Esophagus squamous epithelium (tissue), 4 donors: ENCODE measurements at regions not wholly inside any gene's neighbourhood (a gene's known extent, or its start where the extent isn't known, plus 50 kb on each side); places are given as distances from the start of the nearest gene placed in this dataset.

ENCODE experiments used
- POLR2A ChIP-seq, 4 donors: fragments of 450-650 bp; IDR thresholded peaks; one replicate each; pipeline ENCODE4 v1.6.1; 2017; ENCODE audit warnings: antibody characterized with exemption in 4 of 4, mild to moderate bottlenecking in 4 of 4, moderate library complexity in 3 of 4
- TF ChIP-seq, protein P1 (sequence below), 6 experiments: fragments of 450-650 bp in 4 of 6; fragments of 200-600 bp in 2 of 6; sonication (generic) in 2 of 6; IDR thresholded peaks; one replicate each; pipeline ENCODE4 v1.5.1; 2016 to 2019; ENCODE audit warnings: antibody characterized with exemption in 6 of 6, mild to moderate bottlenecking in 4 of 6, moderate library complexity in 4 of 6

DNA sequence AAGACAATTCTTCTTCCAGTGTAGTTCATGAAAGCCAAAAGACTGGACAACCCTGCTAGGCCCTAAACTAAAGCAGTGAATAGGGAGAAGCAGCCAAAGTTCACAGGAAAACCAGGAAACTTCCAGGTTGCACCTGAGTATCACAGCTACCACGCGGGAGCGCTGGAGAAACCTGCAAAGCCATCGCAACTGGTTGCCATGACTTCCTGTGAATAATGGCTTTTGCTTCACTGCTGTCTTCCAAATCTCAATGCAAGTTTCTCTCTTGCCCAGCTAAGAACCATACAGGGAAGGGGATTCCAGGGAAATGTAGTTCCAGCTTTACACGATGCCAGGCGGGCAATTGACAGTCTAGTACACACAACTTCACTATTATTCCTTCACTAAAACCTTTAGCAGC is 114.1 kb downstream of the GXYLT1 start:
- TF ChIP-seq, protein P1, sequence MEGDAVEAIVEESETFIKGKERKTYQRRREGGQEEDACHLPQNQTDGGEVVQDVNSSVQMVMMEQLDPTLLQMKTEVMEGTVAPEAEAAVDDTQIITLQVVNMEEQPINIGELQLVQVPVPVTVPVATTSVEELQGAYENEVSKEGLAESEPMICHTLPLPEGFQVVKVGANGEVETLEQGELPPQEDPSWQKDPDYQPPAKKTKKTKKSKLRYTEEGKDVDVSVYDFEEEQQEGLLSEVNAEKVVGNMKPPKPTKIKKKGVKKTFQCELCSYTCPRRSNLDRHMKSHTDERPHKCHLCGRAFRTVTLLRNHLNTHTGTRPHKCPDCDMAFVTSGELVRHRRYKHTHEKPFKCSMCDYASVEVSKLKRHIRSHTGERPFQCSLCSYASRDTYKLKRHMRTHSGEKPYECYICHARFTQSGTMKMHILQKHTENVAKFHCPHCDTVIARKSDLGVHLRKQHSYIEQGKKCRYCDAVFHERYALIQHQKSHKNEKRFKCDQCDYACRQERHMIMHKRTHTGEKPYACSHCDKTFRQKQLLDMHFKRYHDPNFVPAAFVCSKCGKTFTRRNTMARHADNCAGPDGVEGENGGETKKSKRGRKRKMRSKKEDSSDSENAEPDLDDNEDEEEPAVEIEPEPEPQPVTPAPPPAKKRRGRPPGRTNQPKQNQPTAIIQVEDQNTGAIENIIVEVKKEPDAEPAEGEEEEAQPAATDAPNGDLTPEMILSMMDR (IDR thresholded peaks at IDR 0.05) = no peak
- TF ChIP-seq POLR2A (IDR thresholded peaks at IDR 0.05) = no peak
